ENCODE measurements at regions not wholly inside any gene's neighbourhood (a gene's known extent, or its start where the extent isn't known, plus 50 kb on each side); places are given as distances from the start of the nearest gene placed in this dataset.

- no peaks in the 10 kb centered on the region for H3K27me3 ChIP-seq
- no peak overlapping the region for H3K4me3 ChIP-seq
- 69 to 80% (median 74%) methylated on average over 2 of the region's 2 CpGs for WGBS, 5 donors
- intact Hi-C loops (cut with DNase I; ENCODE audit: low total_unique reads) = no loop called here
- H3K36me3 ChIP-seq = no peaks in the 10 kb centered on the region
- no peak overlapping the region for H3K27ac ChIP-seq
- DNase-seq = no peak
- no peak for TF ChIP-seq CTCF (IDR thresholded peaks at IDR 0.05)
- no peak for TF ChIP-seq EP300 (IDR thresholded peaks at IDR 0.05)
- no peaks in the 10 kb centered on the region for H3K4me1 ChIP-seq
- no peaks in the 10 kb centered on the region for H3K9me3 ChIP-seq
Measured at GRCh38 chr4:44914748-44915147, 188.4 kb upstream of the GNPDA2 start.

- no peaks in the 10 kb centered on the region for H3K4me1 ChIP-seq
- TF ChIP-seq CTCF (IDR thresholded peaks at IDR 0.05) (no peak), POLR2A (IDR thresholded peaks at IDR 0.05) (no peak), EP300 (IDR thresholded peaks at IDR 0.05) (no peak), POLR2AphosphoS5 (IDR thresholded peaks at IDR 0.05) (no peak)
- intact Hi-C loops (cut with DNase I; ENCODE audit: low total_unique reads) = no loop called here
- DNase-seq = no peak
- H3K27ac ChIP-seq = no peak overlapping the region
- no peak overlapping the region for H3K4me3 ChIP-seq
- H3K9me3 ChIP-seq = no peaks in the 10 kb centered on the region
- no peaks in the 10 kb centered on the region for H3K27me3 ChIP-seq
- WGBS, 5 donors = 86 to 97% (median 91%) methylated on average over 1 of the region's 1 CpG
- no peaks in the 10 kb centered on the region for H3K36me3 ChIP-seq
Measured at GRCh38 chr4:44914223-44914622, 187.9 kb upstream of the GNPDA2 start.

- DNase-seq = no peak
- intact Hi-C loops (cut with DNase I; ENCODE audit: low total_unique reads) = no loop called here
- no peaks in the 10 kb centered on the region for H3K27me3 ChIP-seq
- TF ChIP-seq CTCF (IDR thresholded peaks at IDR 0.05) (no peak), EP300 (IDR thresholded peaks at IDR 0.05) (no peak), POLR2AphosphoS5 (IDR thresholded peaks at IDR 0.05) (no peak), POLR2A (IDR thresholded peaks at IDR 0.05) (no peak)
- no peaks in the 10 kb centered on the region for H3K4me1 ChIP-seq
- no peaks in the 10 kb centered on the region for H3K36me3 ChIP-seq
- no peak overlapping the region for H3K27ac ChIP-seq
- H3K4me3 ChIP-seq = no peak overlapping the region
- H3K9me3 ChIP-seq = no peaks in the 10 kb centered on the region
- WGBS, 5 donors = 58 to 72% (median 70%) methylated on average over 3 of the region's 3 CpGs
Measured at GRCh38 chr4:44912980-44913379, 186.6 kb upstream of the GNPDA2 start.

- Histone ChIP-seq H3K27ac (no peak overlapping the region), H3K4me1 (no peaks in the 10 kb centered on the region), H3K36me3 (no peaks in the 10 kb centered on the region), H3K27me3 (no peaks in the 10 kb centered on the region), H3K4me3 (no peak overlapping the region), H3K9me3 (no peaks in the 10 kb centered on the region)
- intact Hi-C loops (cut with DNase I; ENCODE audit: low total_unique reads) = no loop called here
- no peak for DNase-seq
- TF ChIP-seq POLR2AphosphoS5 (IDR thresholded peaks at IDR 0.05) = no peak
- no peak for TF ChIP-seq POLR2A (IDR thresholded peaks at IDR 0.05)
- TF ChIP-seq EP300 (IDR thresholded peaks at IDR 0.05) = no peak
- TF ChIP-seq CTCF (IDR thresholded peaks at IDR 0.05) = no peak
- 81 to 94% (median 85%) methylated on average over 1 of the region's 1 CpG for WGBS, 5 donors
Measured at GRCh38 chr4:44908565-44908964, 182.2 kb upstream of the GNPDA2 start.

- Histone ChIP-seq H3K36me3 (no peaks in the 10 kb centered on the region), H3K4me3 (no peak overlapping the region), H3K27ac (no peak overlapping the region), H3K9me3 (no peaks in the 10 kb centered on the region), H3K27me3 (no peaks in the 10 kb centered on the region), H3K4me1 (no peaks in the 10 kb centered on the region)
- TF ChIP-seq EP300 (IDR thresholded peaks at IDR 0.05) = no peak
- no peak for TF ChIP-seq POLR2AphosphoS5 (IDR thresholded peaks at IDR 0.05)
- no peak for TF ChIP-seq CTCF (IDR thresholded peaks at IDR 0.05)
- TF ChIP-seq POLR2A (IDR thresholded peaks at IDR 0.05) = no peak
- intact Hi-C loops (cut with DNase I; ENCODE audit: low total_unique reads) = no loop called here
- no peak for DNase-seq
Measured at GRCh38 chr4:44872246-44872645, 145.9 kb upstream of the GNPDA2 start.

All from stomach (tissue), 8 donors.